ENCODE measurements at regions not wholly inside any gene's neighbourhood (a gene's known extent, or its start where the extent isn't known, plus 50 kb on each side); places are given as distances from the start of the nearest gene placed in this dataset.
A peak's percentile ranks its signal among the peaks of the same experiment; 100 is the strongest.

GRCh38 chr11:104609311-104610085 lies 288.8 kb downstream of the CASP12 start:
- H3K4me3 ChIP-seq (ENCODE audit: control insufficient read depth, low read depth, low read length) = no peak overlapping the region
- TF ChIP-seq CTCF (conservative IDR thresholded peaks at IDR 0.05; ENCODE audit: control insufficient read depth, insufficient read depth, low read depth, low read length) = peak; percentile 88
- DNase-seq (ENCODE audit: low read depth) = peak; percentile 76

- H3K4me3 ChIP-seq (ENCODE audit: control insufficient read depth, low read depth, low read length) = no peak overlapping the region
- DNase-seq (ENCODE audit: low read depth) = no peak
- TF ChIP-seq CTCF (conservative IDR thresholded peaks at IDR 0.05; ENCODE audit: control insufficient read depth, insufficient read depth, low read depth, low read length) = no peak
These were observed 295.6 kb downstream of the CASP12 start for GRCh38 chr11:104602643-104603042.

- H3K4me3 ChIP-seq (ENCODE audit: control insufficient read depth, low read depth, low read length) = no peak overlapping the region
- no peak for TF ChIP-seq CTCF (conservative IDR thresholded peaks at IDR 0.05; ENCODE audit: control insufficient read depth, insufficient read depth, low read depth, low read length)
- peak; percentile 44 for DNase-seq (ENCODE audit: low read depth)
These were observed 303.9 kb downstream of the CASP12 start for GRCh38 chr11:104594228-104594958.

GRCh38 chr11:104588970-104589369 lies 309.3 kb downstream of the CASP12 start:
- DNase-seq (ENCODE audit: low read depth) = no peak
- TF ChIP-seq CTCF (conservative IDR thresholded peaks at IDR 0.05; ENCODE audit: control insufficient read depth, insufficient read depth, low read depth, low read length) = no peak
- H3K4me3 ChIP-seq (ENCODE audit: control insufficient read depth, low read depth, low read length) = no peak overlapping the region

- no peak overlapping the region for H3K4me3 ChIP-seq (ENCODE audit: control insufficient read depth, low read depth, low read length)
- DNase-seq (ENCODE audit: low read depth) = no peak
- TF ChIP-seq CTCF (conservative IDR thresholded peaks at IDR 0.05; ENCODE audit: control insufficient read depth, insufficient read depth, low read depth, low read length) = no peak
These were observed 309.8 kb downstream of the CASP12 start for GRCh38 chr11:104588446-104588845.

GRCh38 chr11:104584823-104585222 lies 313.4 kb downstream of the CASP12 start:
- no peak for DNase-seq (ENCODE audit: low read depth)
- H3K4me3 ChIP-seq (ENCODE audit: control insufficient read depth, low read depth, low read length) = no peak overlapping the region
- no peak for TF ChIP-seq CTCF (conservative IDR thresholded peaks at IDR 0.05; ENCODE audit: control insufficient read depth, insufficient read depth, low read depth, low read length)

Measured in fibroblast of mammary gland (primary cell).